ENCODE measurements at regions not wholly inside any gene's neighbourhood (a gene's known extent, or its start where the extent isn't known, plus 50 kb on each side); places are given as distances from the start of the nearest gene placed in this dataset.
A peak's percentile ranks its signal among the peaks of the same experiment; 100 is the strongest.

- TF ChIP-seq CTCF (IDR thresholded peaks at IDR 0.05; ENCODE audit: low read depth, low read length, poor library complexity, severe bottlenecking), result peak; percentile 86
- TF ChIP-seq EZH2phosphoT487 (IDR thresholded peaks at IDR 0.05; ENCODE audit: borderline replicate concordance, low read length), result no peak
These were observed 146.3 kb upstream of the SKOR2 start for GRCh38 chr18:47397671-47398319.

Data from DOHH2 (cell line).